ENCODE measurements at regions not wholly inside any gene's neighbourhood (a gene's known extent, or its start where the extent isn't known, plus 50 kb on each side); places are given as distances from the start of the nearest gene placed in this dataset.

DNA sequence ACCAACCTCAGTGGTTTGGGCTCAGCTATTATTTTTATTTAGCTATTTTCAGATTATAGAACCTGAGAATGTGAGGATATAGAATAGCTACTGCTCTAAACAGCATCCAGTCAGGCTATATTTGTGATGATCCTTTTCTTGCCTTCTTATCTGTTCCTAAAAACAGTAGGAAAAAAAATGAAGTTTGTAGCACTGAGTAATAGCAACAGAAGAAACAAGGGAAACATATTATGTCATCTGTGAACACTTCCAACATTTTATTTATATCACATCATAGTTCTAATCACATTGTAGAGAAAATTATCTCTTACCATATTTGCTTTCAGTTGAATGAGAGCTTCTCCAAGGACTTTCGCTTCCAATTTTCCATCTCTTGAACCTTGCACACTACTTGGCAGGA is 229.6 kb upstream of the PTPRZ1 start:
- CTCF ChIA-PET, result no interaction called here

DNA sequence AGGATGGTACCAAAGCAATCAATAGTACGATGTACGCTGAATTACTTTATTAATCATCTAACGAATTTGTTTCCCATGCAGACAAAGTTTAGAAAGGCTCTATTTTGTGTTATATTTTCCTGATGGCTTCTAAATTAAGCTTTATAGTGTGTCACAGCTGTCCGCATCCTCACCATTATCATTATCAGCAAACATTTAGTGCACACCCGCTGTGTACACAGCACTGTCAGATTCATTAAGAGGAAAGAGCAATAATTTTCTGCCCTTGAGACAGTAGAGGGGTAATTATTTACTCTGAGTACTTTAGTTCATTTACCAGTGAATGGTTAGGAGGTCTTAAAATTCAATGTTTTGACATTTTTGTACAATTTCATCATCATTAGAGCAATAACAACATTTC is 233.3 kb upstream of the PTPRZ1 start:
- Histone ChIP-seq H3K27me3 (ENCODE audit: control insufficient read depth, insufficient read depth, low read length) (no peaks in the 10 kb centered on the region), H3K36me3 (ENCODE audit: control insufficient read depth, insufficient read depth, low read length) (no peaks in the 10 kb centered on the region), H3K4me3 (ENCODE audit: low read depth in 2 of 2, low read length in 2 of 2) (no peak overlapping the region), H3K9me3 (ENCODE audit: control insufficient read depth, insufficient read depth, low read depth, low read length) (no peaks in the 10 kb centered on the region), H3K4me1 (ENCODE audit: control insufficient read depth, insufficient read depth, low read length) (no peaks in the 10 kb centered on the region), H3K27ac (ENCODE audit: low read length) (no peak overlapping the region)
- no peak for TF ChIP-seq POLR2AphosphoS5 (IDR thresholded peaks at IDR 0.05; ENCODE audit: low read depth, low read length)
- TF ChIP-seq, protein P1, sequence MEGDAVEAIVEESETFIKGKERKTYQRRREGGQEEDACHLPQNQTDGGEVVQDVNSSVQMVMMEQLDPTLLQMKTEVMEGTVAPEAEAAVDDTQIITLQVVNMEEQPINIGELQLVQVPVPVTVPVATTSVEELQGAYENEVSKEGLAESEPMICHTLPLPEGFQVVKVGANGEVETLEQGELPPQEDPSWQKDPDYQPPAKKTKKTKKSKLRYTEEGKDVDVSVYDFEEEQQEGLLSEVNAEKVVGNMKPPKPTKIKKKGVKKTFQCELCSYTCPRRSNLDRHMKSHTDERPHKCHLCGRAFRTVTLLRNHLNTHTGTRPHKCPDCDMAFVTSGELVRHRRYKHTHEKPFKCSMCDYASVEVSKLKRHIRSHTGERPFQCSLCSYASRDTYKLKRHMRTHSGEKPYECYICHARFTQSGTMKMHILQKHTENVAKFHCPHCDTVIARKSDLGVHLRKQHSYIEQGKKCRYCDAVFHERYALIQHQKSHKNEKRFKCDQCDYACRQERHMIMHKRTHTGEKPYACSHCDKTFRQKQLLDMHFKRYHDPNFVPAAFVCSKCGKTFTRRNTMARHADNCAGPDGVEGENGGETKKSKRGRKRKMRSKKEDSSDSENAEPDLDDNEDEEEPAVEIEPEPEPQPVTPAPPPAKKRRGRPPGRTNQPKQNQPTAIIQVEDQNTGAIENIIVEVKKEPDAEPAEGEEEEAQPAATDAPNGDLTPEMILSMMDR (IDR thresholded peaks at IDR 0.05), result no peak
- no peak for TF ChIP-seq TCF7L2 (IDR thresholded peaks at IDR 0.05; ENCODE audit: low read depth, low read length)
- TF ChIP-seq SIN3A (IDR thresholded peaks at IDR 0.05; ENCODE audit: borderline replicate concordance, insufficient read depth, low read depth, low read length), result no peak
- TF ChIP-seq, protein P2, sequence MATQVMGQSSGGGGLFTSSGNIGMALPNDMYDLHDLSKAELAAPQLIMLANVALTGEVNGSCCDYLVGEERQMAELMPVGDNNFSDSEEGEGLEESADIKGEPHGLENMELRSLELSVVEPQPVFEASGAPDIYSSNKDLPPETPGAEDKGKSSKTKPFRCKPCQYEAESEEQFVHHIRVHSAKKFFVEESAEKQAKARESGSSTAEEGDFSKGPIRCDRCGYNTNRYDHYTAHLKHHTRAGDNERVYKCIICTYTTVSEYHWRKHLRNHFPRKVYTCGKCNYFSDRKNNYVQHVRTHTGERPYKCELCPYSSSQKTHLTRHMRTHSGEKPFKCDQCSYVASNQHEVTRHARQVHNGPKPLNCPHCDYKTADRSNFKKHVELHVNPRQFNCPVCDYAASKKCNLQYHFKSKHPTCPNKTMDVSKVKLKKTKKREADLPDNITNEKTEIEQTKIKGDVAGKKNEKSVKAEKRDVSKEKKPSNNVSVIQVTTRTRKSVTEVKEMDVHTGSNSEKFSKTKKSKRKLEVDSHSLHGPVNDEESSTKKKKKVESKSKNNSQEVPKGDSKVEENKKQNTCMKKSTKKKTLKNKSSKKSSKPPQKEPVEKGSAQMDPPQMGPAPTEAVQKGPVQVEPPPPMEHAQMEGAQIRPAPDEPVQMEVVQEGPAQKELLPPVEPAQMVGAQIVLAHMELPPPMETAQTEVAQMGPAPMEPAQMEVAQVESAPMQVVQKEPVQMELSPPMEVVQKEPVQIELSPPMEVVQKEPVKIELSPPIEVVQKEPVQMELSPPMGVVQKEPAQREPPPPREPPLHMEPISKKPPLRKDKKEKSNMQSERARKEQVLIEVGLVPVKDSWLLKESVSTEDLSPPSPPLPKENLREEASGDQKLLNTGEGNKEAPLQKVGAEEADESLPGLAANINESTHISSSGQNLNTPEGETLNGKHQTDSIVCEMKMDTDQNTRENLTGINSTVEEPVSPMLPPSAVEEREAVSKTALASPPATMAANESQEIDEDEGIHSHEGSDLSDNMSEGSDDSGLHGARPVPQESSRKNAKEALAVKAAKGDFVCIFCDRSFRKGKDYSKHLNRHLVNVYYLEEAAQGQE (IDR thresholded peaks at IDR 0.05; ENCODE audit: insufficient read depth in 1 of 2, low read depth in 2 of 2, low read length in 1 of 2), result no peak
- in situ Hi-C loops (cut with HindIII; ENCODE audit: low pct_unique_long_range_greater_than_20kb, low sequenced_read_pairs), result no loop called here
- POLR2A ChIA-PET, result no interaction called here
- DNase-seq (ENCODE audit: low read depth, low spot score) (no peak), ATAC-seq (no peak)
- BruUV-seq (replicated peaks), result no TSS peak
- CTCF ChIA-PET, result no interaction called here
- intact Hi-C loops (cut with micrococcal nuclease; ENCODE audit: unreplicated experiment), result no loop called here

More for the DNA sequence above, 229.6 kb upstream of the PTPRZ1 start:
- intact Hi-C loops (cut with micrococcal nuclease; ENCODE audit: unreplicated experiment) (no loop called here), in situ Hi-C loops (cut with HindIII; ENCODE audit: low pct_unique_long_range_greater_than_20kb, low sequenced_read_pairs) (no loop called here)
- ATAC-seq, result no peak
- H3K9me3 ChIP-seq (ENCODE audit: control insufficient read depth, insufficient read depth, low read depth, low read length), result no peaks in the 10 kb centered on the region
- H3K27me3 ChIP-seq (ENCODE audit: control insufficient read depth, insufficient read depth, low read length), result no peaks in the 10 kb centered on the region
- no peaks in the 10 kb centered on the region for H3K4me1 ChIP-seq (ENCODE audit: control insufficient read depth, insufficient read depth, low read length)
- no peak overlapping the region for H3K27ac ChIP-seq (ENCODE audit: low read length)
- DNase-seq (ENCODE audit: low read depth, low spot score), result no peak
- POLR2A ChIA-PET, result no interaction called here
- TF ChIP-seq, protein P2 (IDR thresholded peaks at IDR 0.05; ENCODE audit: insufficient read depth in 1 of 2, low read depth in 2 of 2, low read length in 1 of 2), result no peak
- TF ChIP-seq, protein P1 (IDR thresholded peaks at IDR 0.05), result no peak
- no peak for TF ChIP-seq POLR2AphosphoS5 (IDR thresholded peaks at IDR 0.05; ENCODE audit: low read depth, low read length)
- no peak for TF ChIP-seq TCF7L2 (IDR thresholded peaks at IDR 0.05; ENCODE audit: low read depth, low read length)
- no peak for TF ChIP-seq SIN3A (IDR thresholded peaks at IDR 0.05; ENCODE audit: borderline replicate concordance, insufficient read depth, low read depth, low read length)
- H3K36me3 ChIP-seq (ENCODE audit: control insufficient read depth, insufficient read depth, low read length), result no peaks in the 10 kb centered on the region
- BruUV-seq (replicated peaks), result no TSS peak
- H3K4me3 ChIP-seq (ENCODE audit: low read depth in 2 of 2, low read length in 2 of 2), result no peak overlapping the region
